CD8-positive, alpha-beta memory T cell (primary cell): ENCODE measurements at regions not wholly inside any gene's neighbourhood (a gene's known extent, or its start where the extent isn't known, plus 50 kb on each side); places are given as distances from the start of the nearest gene placed in this dataset.

Source experiments
- CTCF ChIA-PET: fragments of 350-600 bp; sonication (Branson Sonifier 250); formaldehyde crosslinking; loops from one replicate; lab custom pipeline; 2021; ENCODE audit warnings: antibody characterized with exemption; lab: Charles Lee
- POLR2A ChIA-PET: fragments of 350-600 bp; sonication (Branson Sonifier 250); formaldehyde crosslinking; loops from one replicate; lab custom pipeline; 2021; ENCODE audit warnings: antibody characterized with exemption; lab: Charles Lee
- DNase-seq, 5 donors: peaks; one replicate each; pipeline versions ENCODE4 v3.0.0 to v3.0.0-alpha.2; 2020 to 2022; ENCODE audit warnings: mixed read lengths in 1 of 5
- H3K27ac ChIP-seq: one replicate; pipeline ENCODE4 v1.7.0; 2013; ENCODE audit warnings: low read depth, mild to moderate bottlenecking, low read length, moderate library complexity
- H3K27me3 ChIP-seq: 2 replicates; pipeline ENCODE4 v1.7.0; 2013; ENCODE audit warnings: low read length, mild to moderate bottlenecking; ENCODE audit not compliant: insufficient read depth, poor library complexity, severe bottlenecking
- H3K36me3 ChIP-seq: 2 replicates; pipeline ENCODE4 v1.7.0; 2013; ENCODE audit warnings: mild to moderate bottlenecking, low read length, moderate library complexity; ENCODE audit not compliant: insufficient read depth
- H3K4me1 ChIP-seq: 2 replicates; pipeline ENCODE4 v1.7.0; 2013; ENCODE audit warnings: mild to moderate bottlenecking, low read length, moderate library complexity; ENCODE audit not compliant: insufficient read depth
- H3K4me3 ChIP-seq: 2 replicates; pipeline ENCODE4 v1.7.0; 2013; ENCODE audit warnings: mild to moderate bottlenecking, low read length
- H3K9me3 ChIP-seq: 2 replicates; pipeline ENCODE4 v1.7.0; 2013; ENCODE audit warnings: mild to moderate bottlenecking, low read length
- H3K27ac Mint-ChIP-seq, 8 donors: one replicate each; pipeline ENCODE4 v1.8.0; 2020 to 2021; ENCODE audit warnings: mixed read lengths in 8 of 8, mild to moderate bottlenecking in 6 of 8, inconsistent platforms in 3 of 8, moderate library complexity in 3 of 8
- H3K27me3 Mint-ChIP-seq, 2 donors: one replicate each; pipeline ENCODE4 v1.8.0; 2020 to 2021; ENCODE audit warnings: mixed read lengths in 2 of 2, mild to moderate bottlenecking in 1 of 2, moderate library complexity in 1 of 2
- H3K36me3 Mint-ChIP-seq, 3 donors: one replicate each; pipeline ENCODE4 v1.8.0; 2020 to 2021; ENCODE audit warnings: mixed read lengths in 3 of 3, inconsistent platforms in 1 of 3, mild to moderate bottlenecking in 1 of 3
- H3K4me1 Mint-ChIP-seq, 3 donors: one replicate each; pipeline ENCODE4 v1.8.0; 2020 to 2021; ENCODE audit warnings: mixed read lengths in 3 of 3, inconsistent platforms in 1 of 3, mild to moderate bottlenecking in 1 of 3
- H3K4me3 Mint-ChIP-seq, 7 donors: one replicate each; pipeline ENCODE4 v1.8.0; 2020 to 2021; ENCODE audit warnings: mixed read lengths in 7 of 7, mild to moderate bottlenecking in 6 of 7, moderate library complexity in 4 of 7, inconsistent platforms in 2 of 7
- H3K9me3 Mint-ChIP-seq, 5 donors: one replicate each; pipeline ENCODE4 v1.8.0; 2020 to 2022; ENCODE audit warnings: mixed read lengths in 5 of 5, mild to moderate bottlenecking in 3 of 5, moderate library complexity in 2 of 5, inconsistent platforms in 1 of 5

GRCh38 chrX:137363559-137363958, 202.4 kb upstream of the ZIC3 start:
- DNase-seq = no peak
- H3K9me3 ChIP-seq = no peaks in the 10 kb centered on the region
- no peaks in the 10 kb centered on the region for H3K9me3 Mint-ChIP-seq
- H3K36me3 Mint-ChIP-seq = no peaks in the 10 kb centered on the region
- H3K27me3 Mint-ChIP-seq = peaks cover 0 to 10% of the 10 kb centered on the region in 2 donors
- no peak overlapping the region for H3K4me3 Mint-ChIP-seq
- no peak overlapping the region for H3K27ac ChIP-seq
- ChIA-PET POLR2A (no interaction called here), CTCF (no interaction called here)
- H3K4me3 ChIP-seq = no peak overlapping the region
- H3K27ac Mint-ChIP-seq = no peak overlapping the region
- no peaks in the 10 kb centered on the region for H3K36me3 ChIP-seq
- no peaks in the 10 kb centered on the region for H3K4me1 Mint-ChIP-seq
- H3K4me1 ChIP-seq = no peaks in the 10 kb centered on the region
- H3K27me3 ChIP-seq = no peaks in the 10 kb centered on the region

GRCh38 chrX:137362583-137362982, 203.3 kb upstream of the ZIC3 start:
- Mint-ChIP-seq H3K4me3 (no peak overlapping the region), H3K4me1 (no peaks in the 10 kb centered on the region), H3K27ac (no peak overlapping the region), H3K9me3 (no peaks in the 10 kb centered on the region), H3K27me3 (peaks cover 0 to 8% of the 10 kb centered on the region in 2 donors), H3K36me3 (no peaks in the 10 kb centered on the region)
- ChIA-PET POLR2A (no interaction called here), CTCF (no interaction called here)
- H3K4me3 ChIP-seq = no peak overlapping the region
- H3K27me3 ChIP-seq = no peaks in the 10 kb centered on the region
- H3K36me3 ChIP-seq = no peaks in the 10 kb centered on the region
- no peaks in the 10 kb centered on the region for H3K9me3 ChIP-seq
- no peaks in the 10 kb centered on the region for H3K4me1 ChIP-seq
- H3K27ac ChIP-seq = no peak overlapping the region
- no peak for DNase-seq

- H3K9me3 ChIP-seq = no peaks in the 10 kb centered on the region
- H3K27me3 ChIP-seq = no peaks in the 10 kb centered on the region
- no peaks in the 10 kb centered on the region for H3K4me1 ChIP-seq
- no peaks in the 10 kb centered on the region for H3K36me3 ChIP-seq
- ChIA-PET CTCF (no interaction called here), POLR2A (no interaction called here)
- Mint-ChIP-seq H3K4me1 (no peaks in the 10 kb centered on the region), H3K9me3 (no peaks in the 10 kb centered on the region), H3K4me3 (no peak overlapping the region), H3K36me3 (no peaks in the 10 kb centered on the region), H3K27me3 (peaks cover 0 to 8% of the 10 kb centered on the region in 2 donors), H3K27ac (no peak overlapping the region)
- no peak overlapping the region for H3K4me3 ChIP-seq
- H3K27ac ChIP-seq = no peak overlapping the region
- no peak for DNase-seq
Observed at GRCh38 chrX:137354851-137355250, 211.1 kb upstream of the ZIC3 start.

- Mint-ChIP-seq H3K36me3 (no peaks in the 10 kb centered on the region), H3K27ac (no peak overlapping the region), H3K9me3 (no peaks in the 10 kb centered on the region), H3K4me3 (no peak overlapping the region), H3K4me1 (no peaks in the 10 kb centered on the region), H3K27me3 (peaks cover 0 to 10% of the 10 kb centered on the region in 2 donors)
- ChIA-PET CTCF (no interaction called here), POLR2A (no interaction called here)
- no peak for DNase-seq
- Histone ChIP-seq H3K9me3 (no peaks in the 10 kb centered on the region), H3K27me3 (no peaks in the 10 kb centered on the region), H3K4me1 (no peaks in the 10 kb centered on the region), H3K4me3 (no peak overlapping the region), H3K27ac (no peak overlapping the region), H3K36me3 (no peaks in the 10 kb centered on the region)
Observed at GRCh38 chrX:137353404-137353803, 212.5 kb upstream of the ZIC3 start.

- Mint-ChIP-seq H3K27ac (no peak overlapping the region), H3K27me3 (peaks cover 0 to 11% of the 10 kb centered on the region in 2 donors), H3K4me1 (no peaks in the 10 kb centered on the region), H3K9me3 (no peaks in the 10 kb centered on the region), H3K36me3 (no peaks in the 10 kb centered on the region), H3K4me3 (no peak overlapping the region)
- Histone ChIP-seq H3K36me3 (no peaks in the 10 kb centered on the region), H3K27me3 (no peaks in the 10 kb centered on the region), H3K4me3 (no peak overlapping the region), H3K27ac (no peak overlapping the region), H3K9me3 (no peaks in the 10 kb centered on the region), H3K4me1 (no peaks in the 10 kb centered on the region)
- CTCF ChIA-PET = no interaction called here
- no peak for DNase-seq
- POLR2A ChIA-PET = no interaction called here
Observed at GRCh38 chrX:137352101-137352660, 213.7 kb upstream of the ZIC3 start.

- Mint-ChIP-seq H3K36me3 (no peaks in the 10 kb centered on the region), H3K27ac (no peak overlapping the region), H3K27me3 (peaks cover 0 to 7% of the 10 kb centered on the region in 2 donors), H3K4me3 (no peak overlapping the region), H3K4me1 (no peaks in the 10 kb centered on the region), H3K9me3 (peaks cover 0 to 3% (median 0%) of the 10 kb centered on the region in 5 donors)
- POLR2A ChIA-PET = no interaction called here
- Histone ChIP-seq H3K4me3 (no peak overlapping the region), H3K27ac (no peak overlapping the region), H3K27me3 (no peaks in the 10 kb centered on the region), H3K4me1 (no peaks in the 10 kb centered on the region), H3K36me3 (no peaks in the 10 kb centered on the region), H3K9me3 (no peaks in the 10 kb centered on the region)
- DNase-seq = no peak
- CTCF ChIA-PET = no interaction called here
Observed at GRCh38 chrX:137342969-137343368, 223.0 kb upstream of the ZIC3 start.

GRCh38 chrX:137313627-137314026, 252.3 kb upstream of the ZIC3 start:
- DNase-seq = no peak
- no peaks in the 10 kb centered on the region for H3K36me3 ChIP-seq
- no peak overlapping the region for H3K27ac Mint-ChIP-seq
- H3K9me3 Mint-ChIP-seq = no peaks in the 10 kb centered on the region
- no peaks in the 10 kb centered on the region for H3K36me3 Mint-ChIP-seq
- no peaks in the 10 kb centered on the region for H3K4me1 ChIP-seq
- H3K27me3 ChIP-seq = no peaks in the 10 kb centered on the region
- H3K4me3 ChIP-seq = no peak overlapping the region
- no peak overlapping the region for H3K27ac ChIP-seq
- peaks cover 0 to under 1% of the 10 kb centered on the region in 2 donors for H3K27me3 Mint-ChIP-seq
- H3K9me3 ChIP-seq = no peaks in the 10 kb centered on the region
- no peak overlapping the region for H3K4me3 Mint-ChIP-seq
- ChIA-PET POLR2A (no interaction called here), CTCF (no interaction called here)
- H3K4me1 Mint-ChIP-seq = no peaks in the 10 kb centered on the region

- H3K27me3 Mint-ChIP-seq = peaks cover 0 to 6% of the 10 kb centered on the region in 2 donors
- no peaks in the 10 kb centered on the region for H3K9me3 Mint-ChIP-seq
- no peaks in the 10 kb centered on the region for H3K4me1 Mint-ChIP-seq
- no peaks in the 10 kb centered on the region for H3K27me3 ChIP-seq
- ChIA-PET CTCF (no interaction called here), POLR2A (no interaction called here)
- no peaks in the 10 kb centered on the region for H3K9me3 ChIP-seq
- H3K36me3 Mint-ChIP-seq = no peaks in the 10 kb centered on the region
- no peak for DNase-seq
- no peak overlapping the region for H3K4me3 Mint-ChIP-seq
- H3K27ac Mint-ChIP-seq = no peak overlapping the region
- H3K4me1 ChIP-seq = no peaks in the 10 kb centered on the region
- H3K4me3 ChIP-seq = no peak overlapping the region
- H3K27ac ChIP-seq = no peak overlapping the region
- no peaks in the 10 kb centered on the region for H3K36me3 ChIP-seq
Observed at GRCh38 chrX:137305404-137305803, 260.5 kb upstream of the ZIC3 start.

- CTCF ChIA-PET = no interaction called here
Observed at GRCh38 chrX:137297167-137297566, 263.4 kb upstream of the GPR101 start.

More at GRCh38 chrX:137297167-137297566, 263.4 kb upstream of the GPR101 start:
- H3K27me3 ChIP-seq = no peaks in the 10 kb centered on the region
- no peak overlapping the region for H3K27ac ChIP-seq
- H3K27me3 Mint-ChIP-seq = peaks cover 0 to 2% of the 10 kb centered on the region in 2 donors
- no peaks in the 10 kb centered on the region for H3K36me3 Mint-ChIP-seq
- H3K4me1 Mint-ChIP-seq = no peaks in the 10 kb centered on the region
- no peaks in the 10 kb centered on the region for H3K9me3 Mint-ChIP-seq
- DNase-seq = no peak
- H3K4me3 Mint-ChIP-seq = no peak overlapping the region
- POLR2A ChIA-PET = no interaction called here
- H3K36me3 ChIP-seq = no peaks in the 10 kb centered on the region
- H3K9me3 ChIP-seq = no peaks in the 10 kb centered on the region
- H3K4me1 ChIP-seq = no peaks in the 10 kb centered on the region
- no peak overlapping the region for H3K4me3 ChIP-seq
- H3K27ac Mint-ChIP-seq = no peak overlapping the region
